IPS DF 4.7 (cell line): ENCODE measurements at regions not wholly inside any gene's neighbourhood (a gene's known extent, or its start where the extent isn't known, plus 50 kb on each side); places are given as distances from the start of the nearest gene placed in this dataset.
"Not testable (repeated sequence)": the region's sequence is repeated elsewhere in the genome, so short reads cannot be mapped to it uniquely, and the experiment has no call there.

Experiments
- DNase-seq: peaks from one replicate; pipeline ENCODE4 v3.0.0-alpha.2; 2013; ENCODE audit warnings: low spot score; ENCODE audit errors: extremely low read depth

- DNase-seq = not testable (repeated sequence)
These were observed 102.5 kb downstream of the CDRT15L2 start for GRCh38 chr17:20681746-20682722.

DNA sequence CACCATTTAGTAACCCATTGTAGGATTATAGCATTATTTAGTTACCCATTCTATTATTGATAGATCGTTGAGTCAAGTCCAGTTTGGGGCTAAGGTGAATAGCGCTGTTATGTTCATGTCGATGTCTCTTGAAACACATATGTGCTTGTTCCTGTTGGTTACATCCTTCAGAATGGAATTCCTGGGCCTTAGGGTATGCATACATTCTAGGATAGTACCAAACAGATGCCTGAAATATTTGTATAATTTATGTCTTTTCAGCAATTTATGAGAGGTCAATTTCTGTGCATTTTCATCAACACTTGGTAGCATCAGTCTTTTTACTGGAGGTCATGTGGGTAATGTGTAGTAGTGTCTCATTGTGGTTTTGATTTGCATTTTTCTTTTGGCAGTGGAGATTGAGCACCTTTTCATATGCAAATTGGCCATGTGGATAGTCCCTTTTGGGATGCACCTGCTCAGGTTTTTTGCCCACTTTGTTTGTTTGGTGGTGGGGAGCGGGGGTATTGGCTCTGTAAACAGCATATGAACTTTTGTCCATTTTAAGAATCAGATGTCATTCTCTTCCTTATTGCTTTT, 104.2 kb downstream of the CDRT15L2 start:
- not testable (repeated sequence) for DNase-seq

GRCh38 chr17:20684975-20685374, 105.5 kb downstream of the CDRT15L2 start:
- not testable (repeated sequence) for DNase-seq

DNA sequence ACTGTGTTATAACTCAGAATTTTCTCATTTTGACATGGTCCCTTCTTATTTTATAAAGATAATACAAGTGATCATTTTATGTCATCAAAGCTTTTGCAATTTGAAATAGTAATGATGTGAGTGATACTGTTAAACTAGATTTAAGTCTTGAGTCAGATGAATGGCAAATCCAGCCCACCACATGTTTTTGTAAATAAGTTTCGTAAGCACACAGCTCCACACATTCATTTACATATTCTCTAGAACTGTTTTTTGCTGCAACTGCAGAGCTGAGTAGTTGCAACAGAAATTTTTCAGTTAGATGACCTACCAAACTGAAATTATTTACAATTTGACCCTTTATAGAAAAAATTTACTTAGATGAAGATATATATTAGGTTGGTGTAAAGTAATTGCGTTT, 108.1 kb downstream of the CDRT15L2 start:
- DNase-seq = not testable (repeated sequence)

GRCh38 chr17:20689170-20689749, 109.7 kb downstream of the CDRT15L2 start:
- DNase-seq = not testable (repeated sequence)

DNA sequence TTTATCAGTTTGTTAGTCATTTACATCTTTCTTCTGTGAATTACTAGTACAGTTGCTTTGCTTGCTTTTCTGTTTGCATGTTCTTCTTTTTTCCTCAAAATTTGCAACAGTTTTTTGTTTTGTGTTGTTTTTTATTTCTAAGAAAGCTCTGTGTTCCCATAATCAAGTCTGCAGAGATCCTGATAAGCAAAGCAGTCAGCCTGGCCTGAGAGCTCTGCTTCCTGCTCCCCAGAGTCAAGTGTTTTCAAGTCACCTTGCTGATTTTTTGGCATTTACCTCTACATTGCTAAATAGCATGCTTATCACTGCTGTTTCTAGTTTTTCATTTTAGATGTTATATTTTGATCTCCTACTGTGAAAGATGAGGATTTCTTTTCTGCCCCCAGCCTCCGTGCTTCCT, 113.2 kb downstream of the CDRT15L2 start:
- not testable (repeated sequence) for DNase-seq

- DNase-seq = not testable (repeated sequence)
These were observed 116.3 kb downstream of the CDRT15L2 start for GRCh38 chr17:20695871-20696270.

DNA sequence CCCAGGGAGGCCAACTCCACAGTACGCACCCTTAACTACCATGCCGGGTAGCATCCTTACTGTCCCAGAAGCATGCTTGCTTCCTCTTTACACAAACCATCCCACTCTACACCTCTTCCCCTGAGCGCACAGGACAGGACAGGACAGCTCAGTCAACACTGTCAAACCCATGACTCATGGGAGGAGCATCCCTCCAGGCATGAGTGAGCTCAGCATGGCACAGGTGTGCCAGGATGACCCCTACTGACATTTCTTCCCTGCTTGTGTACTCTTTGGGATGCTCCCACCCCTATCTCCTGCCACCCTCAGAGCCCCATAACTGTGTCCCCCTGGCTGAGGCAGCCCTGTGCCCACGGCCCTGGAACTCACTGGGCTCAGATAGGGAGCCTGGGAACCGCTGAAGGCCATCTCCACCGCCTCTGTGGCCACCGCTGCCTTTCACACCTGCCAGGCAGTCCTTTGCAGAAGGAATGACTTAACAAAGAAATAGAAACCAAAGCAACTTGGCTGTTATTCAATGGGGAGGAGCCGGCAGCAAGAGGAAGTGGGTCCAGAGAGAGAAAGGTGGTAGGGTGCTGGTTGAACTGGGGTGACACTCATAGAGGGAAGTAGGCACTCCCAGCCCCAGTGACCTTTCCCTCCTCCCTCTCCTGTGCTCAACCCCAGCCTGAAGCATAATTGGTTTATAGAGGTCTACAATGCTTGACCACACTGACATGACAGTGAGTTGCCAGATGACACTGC, 119.1 kb downstream of the CDRT15L2 start:
- not testable (repeated sequence) for DNase-seq

DNA sequence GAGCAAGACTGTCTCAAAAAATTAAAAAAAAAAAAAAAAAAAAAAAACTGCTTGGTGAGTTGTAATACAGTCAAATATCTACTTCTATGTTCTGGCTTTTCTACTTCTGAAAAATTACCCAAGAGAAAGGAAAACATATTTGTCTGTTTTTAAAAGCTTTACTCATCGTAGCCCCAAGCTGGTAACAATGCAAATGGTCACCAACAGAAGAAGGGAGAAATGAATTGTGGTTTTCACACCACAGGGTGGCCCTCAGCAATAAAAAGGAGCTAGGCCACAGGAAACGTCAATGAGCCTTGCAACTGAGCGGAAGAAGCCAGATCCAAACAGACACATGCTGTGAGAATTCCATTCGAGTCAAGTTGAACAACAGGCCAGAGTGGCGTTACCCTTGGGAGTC, 121.0 kb downstream of the CDRT15L2 start:
- DNase-seq = not testable (repeated sequence)

DNA sequence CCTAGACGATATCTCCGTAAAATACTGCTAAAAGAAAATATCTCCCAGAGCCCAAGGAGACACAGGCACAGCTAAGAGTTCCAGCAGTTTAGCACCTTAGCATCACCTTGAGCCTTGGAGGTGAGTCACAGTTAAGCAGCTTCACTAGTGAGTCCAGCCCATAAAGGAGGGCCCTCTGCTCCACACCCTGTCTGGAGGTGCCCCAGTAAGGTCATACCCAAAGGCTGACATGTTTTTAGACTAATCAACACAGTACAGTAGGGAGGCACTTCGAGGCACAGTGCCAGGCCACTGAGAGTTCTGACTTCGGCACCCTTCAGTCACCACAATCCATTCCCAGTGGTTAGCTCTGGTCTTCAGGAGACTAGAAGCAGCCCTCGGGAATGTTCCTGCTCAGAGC, 121.8 kb downstream of the CDRT15L2 start:
- not testable (repeated sequence) for DNase-seq

- no peak for DNase-seq
These were observed 123.2 kb downstream of the CDRT15L2 start for GRCh38 chr17:20702692-20703091.

DNA sequence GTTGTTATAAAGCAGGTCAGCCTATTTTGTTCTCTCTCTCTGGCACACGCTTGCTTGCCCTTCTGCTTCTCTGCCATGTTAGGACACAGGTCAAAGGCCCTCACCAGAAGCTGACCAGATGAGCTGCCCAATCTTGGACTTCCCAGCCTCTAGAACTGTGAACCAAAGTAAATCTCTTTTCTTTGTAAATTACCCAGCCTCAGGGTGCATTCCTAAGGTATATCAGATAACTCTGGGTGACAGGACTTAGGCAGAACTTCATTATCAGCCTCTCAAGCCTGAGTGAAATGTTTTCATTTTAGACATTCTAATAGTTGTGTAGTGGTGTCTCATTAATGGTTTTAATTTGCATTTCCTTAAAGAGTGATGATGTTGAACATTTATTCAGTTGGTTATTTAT, 124.3 kb downstream of the CDRT15L2 start:
- DNase-seq = no peak

- DNase-seq = not testable (repeated sequence)
These were observed 125.7 kb downstream of the CDRT15L2 start for GRCh38 chr17:20705186-20705585.

DNA sequence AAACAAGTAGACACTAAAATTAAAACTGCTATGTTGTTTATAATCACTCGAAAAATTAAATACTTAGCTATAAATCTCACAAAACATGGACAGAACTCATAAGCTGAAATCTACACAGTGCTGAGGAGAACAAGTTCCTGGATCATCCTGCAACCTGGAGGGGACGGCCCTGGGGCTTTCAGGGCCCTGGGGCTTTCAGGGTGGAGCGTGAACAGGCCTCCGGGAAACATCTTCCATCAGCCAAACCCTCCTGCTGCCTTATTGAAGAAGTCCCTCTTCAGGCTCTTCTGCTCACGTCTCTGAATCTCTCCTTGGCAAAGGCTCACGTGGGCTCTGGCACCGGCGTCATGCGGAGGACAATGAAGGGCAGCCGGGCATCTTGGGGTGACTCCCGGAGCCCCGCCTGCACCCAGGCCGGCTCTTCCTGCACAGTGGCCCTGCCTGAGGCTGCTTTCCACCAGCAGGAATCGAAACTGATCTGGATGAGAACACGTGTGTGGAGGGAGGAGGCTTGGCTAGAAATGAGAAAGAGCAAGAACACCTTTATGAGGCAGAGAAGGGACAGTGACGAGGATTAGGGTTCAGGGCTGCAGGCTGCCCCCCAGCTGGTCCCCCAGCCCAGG, 127.3 kb downstream of the CDRT15L2 start:
- DNase-seq = no peak

DNA sequence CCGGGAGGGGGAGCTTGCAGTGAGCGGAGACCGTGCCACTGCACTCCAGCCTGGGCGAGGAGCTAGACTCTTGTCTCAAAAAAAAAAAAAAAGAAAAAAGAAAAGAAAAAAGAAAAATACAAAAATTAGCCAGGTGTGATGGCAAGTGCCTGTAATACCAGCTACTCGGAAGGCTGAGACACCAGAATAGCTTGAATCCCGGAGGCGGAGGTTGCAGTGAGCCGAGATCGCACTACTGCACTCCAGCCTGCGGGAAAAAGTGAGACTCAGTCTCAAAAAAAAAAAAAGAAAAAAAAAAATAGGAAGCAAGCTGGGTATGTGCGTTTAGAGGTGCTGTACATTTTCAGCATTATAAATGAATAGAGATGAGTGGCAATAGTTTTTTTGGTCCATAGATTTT, 129.3 kb downstream of the CDRT15L2 start:
- DNase-seq = not testable (repeated sequence)

- not testable (repeated sequence) for DNase-seq
These were observed 137.0 kb downstream of the CDRT15L2 start for GRCh38 chr17:20716481-20716880.

DNA sequence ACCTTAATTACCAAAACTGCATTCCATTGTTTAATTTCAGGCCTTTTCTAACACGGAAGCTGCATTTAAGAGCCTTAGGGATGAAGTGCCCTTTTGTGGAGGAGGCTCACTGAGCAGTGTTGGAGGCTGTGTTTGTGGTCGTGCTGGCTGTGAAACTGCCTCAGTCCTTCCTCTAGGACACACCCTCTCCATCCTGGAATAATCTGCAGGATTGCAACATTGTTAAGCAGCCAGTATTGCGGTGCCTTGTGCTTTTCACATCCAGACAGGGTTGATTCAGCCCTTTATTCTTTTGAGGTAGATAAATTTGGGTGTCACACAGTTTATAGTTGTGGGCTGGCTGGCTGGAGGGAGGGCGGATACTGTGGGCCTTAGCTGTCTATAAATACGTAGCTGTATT, 141.6 kb downstream of the CDRT15L2 start:
- no peak for DNase-seq

- not testable (repeated sequence) for DNase-seq
These were observed 144.9 kb downstream of the CDRT15L2 start for GRCh38 chr17:20724391-20724790.

DNA sequence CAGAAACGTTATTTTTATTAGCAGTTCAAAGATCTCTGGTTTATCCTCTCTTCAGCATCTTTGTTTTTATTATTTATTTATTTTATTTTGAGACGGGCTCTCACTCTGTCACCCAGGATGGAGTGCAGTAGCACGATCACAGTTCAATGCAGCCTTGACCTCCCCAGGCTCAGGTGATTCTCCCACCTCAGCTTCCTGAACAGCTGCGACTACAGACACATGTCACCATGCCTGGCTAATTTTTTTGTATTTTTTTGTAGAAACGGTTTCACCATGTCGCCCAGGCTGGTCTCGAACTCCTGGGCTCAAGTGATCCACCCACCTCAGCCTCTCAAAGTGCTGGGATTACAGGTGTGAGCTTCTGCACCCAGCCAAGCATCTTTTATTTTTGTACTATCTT, 147.7 kb downstream of the CDRT15L2 start:
- DNase-seq = not testable (repeated sequence)

GRCh38 chr17:20728181-20728580, 148.7 kb downstream of the CDRT15L2 start:
- DNase-seq = no peak

DNA sequence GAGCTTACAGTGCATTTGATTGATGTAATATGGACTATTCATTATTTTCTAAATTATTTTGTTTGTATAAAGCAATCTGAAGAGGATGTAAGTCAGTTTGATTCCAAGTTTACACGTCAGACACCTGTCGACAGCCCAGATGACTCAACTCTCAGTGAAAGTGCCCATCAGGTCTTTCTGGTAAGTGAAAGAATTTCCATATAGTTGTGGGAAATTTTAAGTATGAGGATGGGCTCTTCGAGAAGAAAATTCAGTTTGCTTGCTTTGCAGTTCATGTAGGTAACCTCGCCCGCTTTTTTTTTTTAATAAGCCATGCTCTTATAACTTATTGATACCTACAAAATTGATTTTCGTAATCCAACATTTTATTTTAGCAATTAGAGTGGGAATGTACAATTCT, 151.6 kb downstream of the CDRT15L2 start:
- not testable (repeated sequence) for DNase-seq
